Amniotic epithelial cell (primary cell): ENCODE measurements at regions not wholly inside any gene's neighbourhood (a gene's known extent, or its start where the extent isn't known, plus 50 kb on each side); places are given as distances from the start of the nearest gene placed in this dataset.

Experiments
- DNase-seq: peaks from one replicate; pipeline ENCODE4 v3.0.0-alpha.2; 2010; ENCODE audit warnings: low read depth

DNA sequence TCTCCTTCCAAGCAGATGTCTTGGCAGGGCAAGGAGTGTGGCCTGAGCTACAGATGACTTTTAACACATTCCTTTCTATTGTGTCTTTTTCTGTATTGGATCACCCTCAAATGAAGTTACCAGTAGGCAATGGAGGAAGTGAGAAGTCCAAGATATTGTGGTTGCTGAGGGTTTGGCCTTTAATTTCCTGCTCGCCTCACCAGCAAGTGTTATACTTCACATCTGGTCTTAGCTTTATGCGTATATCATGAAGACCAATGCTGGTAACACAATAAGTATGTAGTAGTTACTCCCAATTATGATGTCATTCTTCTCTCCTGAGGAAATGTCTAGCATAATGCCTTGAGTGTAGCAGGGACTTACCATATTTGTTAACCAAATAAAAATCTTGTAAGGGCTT, 179.9 kb downstream of the ZIC1 start:
- no peak for DNase-seq

DNA sequence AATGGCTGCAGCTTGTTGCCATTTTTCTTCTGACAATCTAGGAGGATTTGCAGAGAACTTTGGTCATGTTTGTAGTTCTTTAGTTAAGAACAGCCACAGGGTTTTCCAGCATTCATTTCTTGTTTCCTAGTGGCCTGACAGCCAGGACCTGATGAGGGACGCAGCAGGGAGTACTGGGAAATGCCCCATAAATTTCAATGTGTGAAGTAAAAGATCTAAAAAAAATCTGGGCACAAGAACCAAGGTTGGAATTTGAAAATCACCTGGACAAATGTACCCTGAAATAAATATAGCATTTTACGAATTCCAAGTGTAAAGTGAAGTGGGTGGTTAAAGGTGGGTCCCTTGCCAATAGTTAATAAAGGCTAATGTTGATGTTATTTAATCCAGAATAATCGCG, 195.0 kb downstream of the ZIC1 start:
- DNase-seq = no peak

DNA sequence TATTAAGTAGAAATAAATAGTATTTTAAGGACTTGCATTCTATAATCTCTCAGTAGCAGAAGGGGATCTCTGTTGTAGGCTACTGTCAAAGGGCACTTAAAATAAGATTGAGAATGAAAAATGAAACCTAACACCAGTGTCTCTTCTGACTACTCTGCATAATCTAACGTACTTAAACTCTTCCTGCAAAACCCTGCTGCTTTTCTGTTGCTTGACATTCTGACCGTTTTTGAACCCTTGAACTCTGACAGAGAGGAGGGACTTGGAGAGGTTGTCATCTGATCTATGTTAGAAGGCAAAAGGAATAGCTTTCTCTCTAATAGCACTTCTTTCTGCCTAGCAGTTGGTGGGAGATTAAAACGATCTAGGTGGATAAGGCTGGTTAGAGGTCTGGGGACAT, 204.6 kb downstream of the ZIC1 start:
- DNase-seq = no peak

DNA sequence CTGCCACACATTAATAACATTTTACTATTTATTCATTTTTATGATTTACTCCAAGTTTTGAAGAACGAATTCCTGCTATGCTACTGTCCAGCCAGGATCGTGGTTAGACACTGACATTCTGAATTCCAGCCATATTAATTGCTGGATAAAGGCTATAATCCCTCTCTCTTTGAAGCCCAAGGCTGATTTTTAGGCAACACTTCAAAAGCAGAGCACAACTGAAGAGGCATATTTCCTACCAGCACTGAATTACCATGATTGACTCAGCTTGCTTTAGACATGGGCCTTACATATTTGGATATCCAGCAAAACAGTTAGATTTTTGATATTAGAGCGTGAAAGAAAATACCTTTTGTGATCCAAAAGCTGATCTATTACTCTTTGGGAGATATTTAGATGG, 205.0 kb downstream of the ZIC1 start:
- peak; percentile 2 for DNase-seq

DNA sequence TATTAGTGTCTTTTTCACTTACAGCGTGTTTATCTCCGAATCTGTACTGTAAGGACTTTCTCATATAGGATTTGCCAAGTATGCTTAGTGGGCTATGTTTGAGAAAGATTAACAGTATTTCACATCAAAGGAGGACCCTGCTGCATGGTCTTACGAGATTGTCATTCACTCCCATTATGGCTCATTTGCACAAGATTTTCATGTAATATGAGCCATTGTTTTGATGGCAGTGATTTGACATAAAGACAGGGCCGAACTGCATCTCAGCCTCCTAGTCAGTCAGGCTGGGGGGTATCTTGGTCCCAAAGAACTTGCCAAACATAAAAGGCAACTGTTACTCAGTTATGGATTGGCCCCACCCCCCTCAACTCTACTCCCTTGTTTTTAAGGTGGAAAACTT, 205.9 kb downstream of the ZIC1 start:
- no peak for DNase-seq

DNA sequence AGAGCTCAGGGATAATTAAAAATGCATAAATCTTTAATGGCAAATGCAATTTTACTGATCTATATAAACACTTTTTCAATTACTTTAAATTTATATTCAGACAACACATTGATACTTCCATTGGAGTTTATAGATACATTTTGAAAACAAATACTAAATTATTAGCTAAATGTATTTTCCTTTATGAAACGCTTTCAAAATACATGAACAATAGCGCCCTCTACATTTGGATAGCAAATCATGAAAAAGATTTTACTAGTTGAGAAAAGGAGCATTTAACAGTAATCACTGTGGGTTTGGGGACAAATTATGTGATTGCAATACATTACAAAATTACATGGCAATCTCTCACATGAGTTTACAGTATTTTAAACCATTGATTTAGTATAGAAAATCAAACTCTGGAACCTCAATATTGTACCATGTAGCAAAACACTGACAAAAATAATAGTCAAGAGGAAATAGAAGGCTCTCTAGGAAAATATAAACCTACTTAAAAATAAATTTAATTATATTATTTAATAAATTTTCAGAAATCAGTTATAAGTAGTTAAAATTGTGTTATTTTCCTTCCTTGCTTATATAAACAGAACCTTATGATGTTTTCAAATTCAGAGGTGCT, 207.9 kb downstream of the ZIC1 start:
- peak; percentile 5 for DNase-seq

DNA sequence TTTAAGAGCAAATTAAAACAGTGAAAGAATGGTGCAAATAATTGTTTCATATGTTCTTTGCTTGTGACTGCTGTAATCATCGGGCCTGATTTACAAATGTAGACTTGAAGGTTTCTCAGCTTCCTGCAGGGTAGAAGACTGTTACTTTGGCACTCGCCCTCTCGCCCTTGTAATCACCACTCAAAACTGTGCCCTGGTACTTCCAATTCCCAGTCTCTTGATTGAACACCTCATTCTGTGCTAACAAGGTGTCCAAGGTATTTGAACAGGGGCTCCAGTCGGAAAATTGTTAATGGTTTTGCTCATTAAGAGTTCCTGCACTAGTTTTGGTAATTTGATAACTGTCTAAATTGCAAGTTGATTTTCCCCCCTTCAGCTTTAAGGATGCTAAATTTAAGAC, 209.5 kb downstream of the ZIC1 start:
- no peak for DNase-seq

DNA sequence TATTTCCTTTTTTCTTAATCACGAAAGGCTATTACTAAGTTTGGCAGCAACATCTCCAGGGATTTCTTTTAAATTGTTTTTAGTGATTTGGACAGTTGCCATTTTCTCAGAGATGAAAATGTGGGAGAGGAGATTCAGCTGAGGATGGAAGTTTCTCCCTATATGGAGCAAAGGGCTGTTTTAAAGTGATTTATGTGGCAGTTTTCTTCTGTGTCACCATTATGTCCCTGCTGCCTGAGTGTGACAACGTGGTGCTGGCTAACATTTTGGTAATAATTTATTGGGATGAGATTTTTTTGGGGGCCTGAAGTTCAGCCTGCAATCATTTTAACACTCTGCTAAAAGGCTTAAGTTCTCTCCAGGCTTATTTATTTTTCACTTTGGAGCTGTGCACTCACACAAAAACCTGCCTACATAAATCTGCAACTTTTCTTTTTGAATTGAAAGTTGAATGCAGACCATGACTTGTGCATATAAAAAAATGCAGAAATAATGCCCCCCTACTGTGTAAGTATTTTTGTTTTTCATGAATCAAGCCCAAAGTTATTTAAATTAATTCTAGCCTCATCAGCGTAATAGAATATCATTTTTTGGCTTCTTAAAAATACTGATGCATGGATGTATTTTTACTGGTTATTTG, 210.9 kb downstream of the ZIC1 start:
- no peak for DNase-seq

DNA sequence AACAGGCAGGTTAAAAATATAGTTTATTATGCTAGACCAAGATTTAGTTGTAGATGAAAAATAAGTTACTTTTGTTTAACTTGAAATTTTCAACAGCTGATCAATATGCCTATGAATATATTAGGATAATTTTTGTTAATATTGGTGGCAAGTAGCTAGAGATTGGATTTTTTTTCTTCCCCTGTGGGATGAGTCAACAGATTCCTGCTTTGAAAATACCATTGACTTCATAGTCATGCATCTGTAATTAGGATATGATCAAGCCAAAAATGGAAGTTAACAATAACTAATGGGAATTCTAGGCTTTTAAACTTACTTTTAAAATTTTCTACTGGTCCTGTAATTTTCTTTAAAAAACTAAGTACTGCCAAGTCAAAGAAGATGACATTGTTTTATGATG, 211.7 kb downstream of the ZIC1 start:
- DNase-seq = no peak

DNA sequence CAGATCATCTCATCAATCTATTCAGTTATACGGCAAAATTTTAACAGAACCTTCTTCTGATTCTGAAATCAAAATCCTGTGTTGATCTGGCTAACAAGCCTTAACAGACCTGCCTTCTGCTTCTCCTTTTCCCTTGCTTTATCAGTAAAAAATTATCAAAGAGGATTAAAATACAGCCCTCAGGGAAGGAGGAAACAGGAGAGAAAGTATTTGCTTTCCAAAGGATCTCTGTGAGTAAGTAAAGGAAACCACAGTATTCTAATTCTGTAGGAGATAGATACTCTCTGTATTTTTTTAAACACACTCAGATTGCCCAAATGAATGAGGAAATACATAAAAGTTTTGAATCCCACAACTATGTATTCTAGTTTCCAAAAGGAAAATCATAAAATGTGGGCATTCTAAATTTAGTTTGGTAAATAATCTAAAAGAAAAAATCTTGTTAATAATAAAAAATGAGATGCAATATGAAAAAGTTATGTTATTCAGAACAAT, 221.8 kb downstream of the ZIC1 start:
- DNase-seq = no peak

DNA sequence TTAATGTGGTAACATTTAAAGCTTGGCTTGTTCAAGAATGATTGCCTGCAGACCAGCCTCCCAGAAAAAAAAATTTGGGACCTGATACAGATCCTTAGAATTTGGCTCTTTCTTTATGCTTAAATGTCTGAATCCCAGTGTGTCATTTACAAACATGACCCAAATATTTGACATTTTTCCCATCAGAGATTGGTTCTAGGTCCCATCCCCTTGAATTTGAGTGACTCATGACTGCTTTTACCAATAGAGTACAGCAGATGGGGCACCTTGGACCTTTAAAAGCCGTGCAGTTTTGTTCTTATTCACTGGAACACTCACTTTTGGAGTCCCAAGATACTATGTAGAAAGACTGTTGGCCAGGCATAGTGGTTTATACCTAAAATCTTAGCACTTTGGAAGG, 231.6 kb downstream of the ZIC1 start:
- DNase-seq = no peak

DNA sequence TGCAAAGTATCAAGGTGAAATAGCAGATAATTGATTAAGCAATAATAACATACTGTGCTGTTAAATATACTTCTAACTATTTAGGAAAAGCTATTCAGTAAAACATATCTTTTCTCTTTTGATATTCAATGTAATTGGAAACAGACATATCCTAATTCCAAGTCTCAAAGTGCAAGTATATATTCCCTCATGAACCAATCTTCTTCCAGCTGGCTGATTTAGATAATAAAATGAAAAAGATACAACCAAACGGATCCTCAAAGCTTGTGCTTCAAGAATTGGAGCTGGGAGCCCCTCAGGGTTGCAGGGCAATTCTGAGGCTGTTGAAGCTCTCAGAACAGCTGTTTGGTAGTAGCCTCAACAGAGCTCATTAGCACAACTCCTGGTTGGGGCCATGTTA, 236.6 kb downstream of the ZIC1 start:
- no peak for DNase-seq

DNA sequence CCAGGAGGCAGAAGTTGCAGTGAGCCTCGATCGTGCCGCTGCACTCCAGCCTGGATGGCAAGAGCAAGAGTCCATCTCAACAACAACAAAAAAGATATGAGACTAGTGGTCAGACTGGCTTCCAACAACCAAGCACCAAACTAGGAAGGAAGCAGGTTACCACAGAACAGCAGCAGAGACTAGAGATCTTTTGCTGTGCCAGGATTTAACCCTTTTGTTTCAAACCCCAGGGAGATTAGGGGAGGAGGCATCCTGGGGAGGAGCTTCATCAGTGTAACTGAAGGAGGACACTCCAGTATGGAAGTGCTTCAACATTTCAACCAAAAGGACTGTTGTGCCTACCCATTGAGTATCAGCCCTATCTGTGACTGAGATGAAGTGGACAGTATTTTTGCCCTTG, 240.3 kb downstream of the ZIC1 start:
- DNase-seq = no peak

DNA sequence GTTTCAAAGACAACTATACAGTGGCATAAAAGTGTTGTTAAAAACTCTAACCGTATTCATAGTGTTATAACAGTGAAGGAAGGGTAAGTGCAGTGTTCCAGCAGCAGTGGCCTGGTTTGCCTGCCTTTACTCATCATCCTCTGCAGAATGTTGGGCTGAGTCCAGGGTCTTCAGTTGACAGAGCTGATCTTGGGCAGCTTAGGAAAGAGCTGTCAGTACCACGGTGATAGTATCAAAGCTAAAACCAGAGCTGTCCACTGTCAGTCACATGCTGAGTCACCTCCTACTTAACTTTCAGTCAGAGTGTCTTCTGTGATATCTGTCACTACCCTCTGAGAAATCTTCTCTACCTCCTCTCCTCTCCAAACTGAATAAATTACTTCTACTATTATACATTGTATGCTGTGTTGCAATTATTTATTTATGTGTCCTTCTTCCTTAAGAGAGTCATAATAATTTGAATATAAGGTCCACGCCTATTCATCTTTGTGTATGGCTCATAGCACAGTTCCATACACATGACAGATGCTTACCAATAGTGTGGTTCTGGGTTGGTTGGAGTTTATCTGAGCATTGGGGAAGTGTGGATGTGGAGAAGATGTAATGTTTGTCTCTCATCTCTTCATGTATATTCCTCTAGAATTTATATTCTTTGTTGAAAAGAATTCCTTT, 242.1 kb downstream of the ZIC1 start:
- no peak for DNase-seq

DNA sequence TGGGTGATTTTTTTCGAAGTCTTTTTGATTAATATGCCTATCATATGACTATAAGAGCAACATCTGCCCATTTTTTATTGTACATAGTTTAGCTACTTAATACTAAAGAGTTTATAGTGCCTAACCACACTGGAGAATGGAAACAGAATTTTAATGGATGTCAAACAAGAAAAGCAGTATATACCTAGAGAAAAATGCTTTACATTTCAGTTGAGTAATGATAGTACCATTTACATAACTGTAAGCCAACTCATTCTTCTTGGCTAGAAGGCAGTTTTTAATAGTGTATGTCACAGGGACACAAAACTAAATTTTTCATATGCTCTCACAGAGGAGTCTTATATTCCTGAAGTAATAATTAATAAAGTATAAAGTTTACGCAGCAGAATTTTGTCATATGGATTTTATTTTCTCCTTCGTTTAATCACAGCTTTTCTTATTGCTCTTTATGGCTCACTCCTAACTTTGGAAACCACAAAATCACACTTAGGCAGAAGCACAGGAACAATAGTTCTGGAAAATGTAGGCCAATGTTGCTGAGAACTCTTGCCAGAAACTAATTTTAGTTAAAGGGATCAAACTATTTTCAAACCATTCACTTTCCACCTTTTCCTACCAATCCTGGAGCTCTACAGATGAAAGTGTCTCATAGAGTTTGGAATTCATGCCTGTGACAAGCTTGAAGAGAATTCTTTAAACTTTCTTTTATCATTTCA, 243.6 kb downstream of the ZIC1 start:
- no peak for DNase-seq

DNA sequence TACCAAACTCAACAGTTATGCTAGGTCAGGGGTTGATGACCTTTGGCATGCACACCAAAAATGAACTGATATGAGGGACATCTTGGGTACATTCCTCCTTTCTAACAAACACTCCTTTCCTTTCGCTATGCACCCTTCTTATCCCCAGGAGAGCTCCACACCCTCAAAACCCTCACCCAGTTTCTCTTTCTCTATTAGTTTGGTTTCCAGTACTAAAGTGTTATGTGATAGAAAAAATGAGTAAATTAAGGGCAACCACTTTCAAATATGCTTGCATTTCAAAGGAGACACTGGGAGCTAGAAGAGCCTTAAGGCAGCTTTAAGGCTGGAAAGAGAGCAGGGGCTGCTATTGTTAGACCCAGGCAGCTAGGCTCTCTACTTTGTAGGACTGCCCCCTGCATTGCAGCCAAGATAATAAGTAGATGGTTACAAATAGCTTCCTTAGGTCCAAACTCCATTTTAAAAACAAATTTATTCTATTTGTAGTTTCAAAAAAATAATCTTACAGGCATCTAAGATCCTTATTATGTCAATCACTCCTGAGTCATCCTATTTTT, 244.3 kb downstream of the ZIC1 start:
- DNase-seq = no peak

DNA sequence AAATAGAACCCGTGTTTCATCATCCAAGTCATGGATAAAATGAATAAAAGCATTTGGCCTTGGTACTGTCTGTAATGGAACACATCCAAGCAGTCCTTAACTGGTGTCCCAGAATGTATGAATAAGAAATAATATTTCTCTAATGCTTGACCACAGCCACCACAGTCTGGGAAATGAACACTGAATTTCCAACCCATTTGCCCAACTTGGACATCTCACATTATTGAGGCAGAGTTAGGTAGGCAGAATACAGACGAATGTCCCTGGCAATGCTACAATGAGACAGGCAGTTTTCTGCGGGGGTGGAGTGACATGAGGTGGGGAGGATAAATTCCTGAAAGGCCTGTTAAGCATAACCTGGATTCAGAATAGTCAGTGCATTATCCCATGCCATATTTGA, 245.7 kb downstream of the ZIC1 start:
- DNase-seq = no peak

DNA sequence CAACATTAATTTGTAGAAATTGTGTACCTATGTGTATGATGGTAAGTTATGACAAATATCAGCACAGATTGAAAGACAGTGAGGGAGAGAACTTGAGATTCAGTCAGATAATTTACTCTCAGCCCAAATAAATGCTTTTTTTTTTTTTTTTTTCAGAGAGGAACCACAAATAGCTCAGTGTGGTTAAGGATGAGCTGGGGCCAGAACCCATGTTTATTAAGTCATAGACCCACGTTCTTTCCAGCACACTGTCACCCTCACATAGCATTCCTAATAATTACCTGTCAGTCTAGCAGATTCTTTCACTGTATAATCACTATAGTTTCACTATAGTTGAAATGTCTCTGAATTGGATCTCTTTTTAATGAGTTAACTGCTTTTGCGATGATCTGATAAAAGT, 246.1 kb downstream of the ZIC1 start:
- no peak for DNase-seq

DNA sequence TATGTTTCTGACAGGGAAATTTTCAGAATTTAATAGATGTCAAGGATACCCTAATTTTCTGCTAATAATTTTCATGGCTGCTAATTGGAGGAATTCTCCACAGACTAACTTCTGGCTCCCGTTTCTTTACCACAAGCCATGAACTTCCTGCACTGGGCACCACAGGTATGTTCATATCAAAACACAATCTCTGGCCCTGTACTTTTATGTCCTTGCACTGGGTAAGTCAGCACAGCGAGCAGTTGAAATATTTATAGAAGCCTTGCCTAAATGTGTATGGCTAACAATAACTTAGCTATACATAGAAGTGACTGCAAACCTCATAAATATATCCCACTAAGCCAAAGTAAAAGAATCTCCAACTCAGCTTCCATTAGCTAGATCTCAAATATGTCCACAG, 246.9 kb downstream of the ZIC1 start:
- no peak for DNase-seq

DNA sequence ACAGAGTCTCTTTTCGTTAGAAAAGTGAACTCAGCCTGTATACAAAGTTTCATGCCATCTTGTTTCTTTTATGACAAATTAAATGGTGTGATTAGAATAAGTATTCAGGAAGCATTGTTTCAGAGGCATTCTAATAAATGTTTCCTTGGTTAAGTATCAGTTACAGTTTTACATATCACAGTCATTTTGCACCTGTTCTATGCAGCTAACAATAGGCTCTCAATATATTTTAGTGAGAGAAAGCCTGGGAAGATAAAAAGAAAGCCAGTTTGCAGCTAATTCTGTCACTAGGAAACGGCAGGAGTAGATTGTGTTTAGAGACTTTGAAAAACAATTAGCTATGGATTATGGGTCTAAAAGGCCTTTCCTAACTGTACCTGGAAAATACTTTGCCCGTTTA, 252.8 kb downstream of the ZIC1 start:
- no peak for DNase-seq

DNA sequence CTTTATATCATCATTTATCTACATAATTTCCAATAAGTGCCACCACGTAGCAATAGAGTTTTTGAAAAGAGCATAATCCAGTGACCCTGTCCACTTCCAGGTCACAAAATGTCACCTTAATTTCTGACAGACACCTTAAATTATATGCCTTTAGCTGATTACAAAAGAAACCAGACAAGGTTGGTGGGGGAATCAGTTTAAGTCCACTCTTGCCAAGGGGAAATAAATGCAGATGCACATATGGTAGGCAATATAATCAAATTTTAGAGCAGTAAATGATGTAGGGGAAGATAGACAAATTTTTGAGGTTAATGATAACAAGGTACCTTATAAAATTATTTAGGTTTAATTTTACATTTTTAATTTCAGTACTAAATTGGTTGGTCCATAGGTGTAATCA, 253.5 kb downstream of the ZIC1 start:
- no peak for DNase-seq

DNA sequence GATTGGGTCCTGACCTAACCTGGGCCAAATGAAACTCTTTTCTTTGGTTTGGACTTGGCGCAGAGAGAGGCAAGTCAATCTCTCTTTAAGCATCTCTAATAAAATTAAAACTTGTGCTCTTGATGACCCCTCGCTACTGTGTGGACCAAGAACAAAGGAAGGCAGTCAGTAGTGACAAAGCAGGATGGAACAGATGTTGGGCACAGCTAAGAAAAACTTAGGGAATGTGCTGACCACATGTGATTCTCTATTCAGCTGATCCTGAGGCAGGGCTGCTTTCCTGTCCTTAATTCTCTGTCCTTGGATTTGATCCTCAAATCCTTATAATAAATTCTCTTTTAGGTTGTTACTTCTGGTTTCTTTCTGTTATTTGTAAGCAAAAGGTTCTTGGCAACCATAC, 259.9 kb downstream of the ZIC1 start:
- no peak for DNase-seq

DNA sequence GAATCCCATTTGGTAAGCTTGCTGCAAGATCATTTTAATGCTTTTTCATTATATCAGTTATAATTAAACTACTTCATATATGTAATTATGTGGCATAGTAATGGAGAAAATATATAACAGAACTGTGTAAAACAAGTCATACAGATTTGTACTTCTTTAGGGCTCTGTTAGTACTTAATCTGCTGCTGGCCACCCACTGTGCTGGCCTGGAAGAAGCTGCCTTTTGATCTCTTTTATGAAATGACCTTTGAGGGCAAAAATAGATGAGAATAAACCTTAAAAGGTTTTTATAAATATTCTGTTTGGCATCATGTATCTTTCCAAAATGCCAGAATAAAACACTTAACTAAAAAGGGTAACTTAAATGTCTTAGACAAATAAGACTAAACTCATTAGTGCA, 262.9 kb downstream of the ZIC1 start:
- DNase-seq = no peak
